AML-193 (cell line): ENCODE measurements at regions not wholly inside any gene's neighbourhood (a gene's known extent, or its start where the extent isn't known, plus 50 kb on each side); places are given as distances from the start of the nearest gene placed in this dataset.
"Not testable (repeated sequence)": the region's sequence is repeated elsewhere in the genome, so short reads cannot be mapped to it uniquely, and the experiment has no call there.

Experiments
- DNase-seq, 2 experiments: peaks; one replicate each; lab custom pipeline; 2025; lab: John Stamatoyannopoulos, UW

GRCh38 chr22:22372086-22372485, 127.5 kb downstream of the VPREB1 start:
- DNase-seq = no peak

GRCh38 chr22:22374163-22374562, 129.6 kb downstream of the VPREB1 start:
- no peak for DNase-seq

- DNase-seq = no peak
These were observed 130.0 kb downstream of the VPREB1 start for GRCh38 chr22:22374579-22374978.

- no peak for DNase-seq
These were observed 131.2 kb downstream of the VPREB1 start for GRCh38 chr22:22375576-22376351.

GRCh38 chr22:22376352-22376706, 131.7 kb downstream of the VPREB1 start:
- no peak for DNase-seq

GRCh38 chr22:22376884-22377283, 131.7 kb downstream of the ZNF280B start:
- DNase-seq = not testable (repeated sequence)

GRCh38 chr22:22377335-22377734, 131.2 kb downstream of the ZNF280B start:
- DNase-seq = no peak

GRCh38 chr22:22378446-22379415, 129.8 kb downstream of the ZNF280B start:
- DNase-seq = no peak

- no peak for DNase-seq
These were observed 128.2 kb downstream of the ZNF280B start for GRCh38 chr22:22380098-22381030.

- DNase-seq = not testable (repeated sequence)
These were observed 127.2 kb downstream of the ZNF280B start for GRCh38 chr22:22381292-22381691.

- DNase-seq = no peak
These were observed 124.3 kb downstream of the ZNF280B start for GRCh38 chr22:22384267-22384666.

GRCh38 chr22:22384668-22385244, 123.8 kb downstream of the ZNF280B start:
- DNase-seq = no peak

- DNase-seq = no peak
These were observed 121.7 kb downstream of the ZNF280B start for GRCh38 chr22:22386602-22387385.

- DNase-seq = no peak
These were observed 121.2 kb downstream of the ZNF280B start for GRCh38 chr22:22387386-22387736.

GRCh38 chr22:22388090-22388489, 120.5 kb downstream of the ZNF280B start:
- no peak for DNase-seq

GRCh38 chr22:22388494-22388893, 120.0 kb downstream of the ZNF280B start:
- no peak for DNase-seq

GRCh38 chr22:22389467-22389866, 119.1 kb downstream of the ZNF280B start:
- DNase-seq = no peak

GRCh38 chr22:22390989-22391388, 117.6 kb downstream of the ZNF280B start:
- no peak for DNase-seq

- no peak for DNase-seq
These were observed 117.0 kb downstream of the ZNF280B start for GRCh38 chr22:22391543-22391942.

GRCh38 chr22:22392131-22392530, 116.4 kb downstream of the ZNF280B start:
- DNase-seq = no peak

GRCh38 chr22:22394591-22394990, 114.0 kb downstream of the ZNF280B start:
- no peak for DNase-seq
